Natural killer cell (primary cell): ENCODE measurements at regions not wholly inside any gene's neighbourhood (a gene's known extent, or its start where the extent isn't known, plus 50 kb on each side); places are given as distances from the start of the nearest gene placed in this dataset.

ENCODE experiments used
- ATAC-seq, 3 donors: fragments of 150-1000 bp in 2 of 3; fragments of 200-7000 bp in 1 of 3; cut with Tn5 transposase; 1 replicate in 1 of 3; 2 replicates in 2 of 3; pipeline ENCODE4 v1.10.0; 2021; ENCODE audit warnings: mild to moderate bottlenecking in 2 of 3, moderate library complexity in 2 of 3
- DNase-seq, 2 donors: peaks; one replicate each; pipeline versions ENCODE4 v3.0.0 to v3.0.0-alpha.2; 2013 to 2021; ENCODE audit warnings: mixed read lengths in 1 of 2
- H3K27ac ChIP-seq: one replicate; pipeline ENCODE4 v1.5.1; 2013; ENCODE audit warnings: mild to moderate bottlenecking, low read length
- H3K27me3 ChIP-seq: one replicate; pipeline ENCODE4 v1.6.1; 2013; ENCODE audit warnings: low read length; ENCODE audit not compliant: control insufficient read depth, insufficient read depth
- H3K36me3 ChIP-seq: one replicate; pipeline ENCODE4 v1.6.1; 2013; ENCODE audit warnings: low read length; ENCODE audit not compliant: control insufficient read depth, insufficient read depth
- H3K4me1 ChIP-seq: one replicate; pipeline ENCODE4 v1.6.1; 2013; ENCODE audit warnings: low read length; ENCODE audit not compliant: control insufficient read depth, insufficient read depth
- H3K4me3 ChIP-seq: one replicate; pipeline ENCODE4 v1.5.1; 2013; ENCODE audit warnings: low read length
- H3K9me3 ChIP-seq: one replicate; pipeline ENCODE4 v1.6.1; 2013; ENCODE audit warnings: low read length; ENCODE audit not compliant: control insufficient read depth, insufficient read depth
- H3K27ac Mint-ChIP-seq, 2 donors: one replicate each; pipeline ENCODE4 v1.8.0; 2022; ENCODE audit warnings: mild to moderate bottlenecking in 2 of 2, mixed read lengths in 2 of 2, moderate library complexity in 1 of 2
- H3K27me3 Mint-ChIP-seq, 2 donors: one replicate each; pipeline ENCODE4 v1.8.0; 2022; ENCODE audit warnings: low read depth in 2 of 2, mixed read lengths in 2 of 2
- H3K36me3 Mint-ChIP-seq: one replicate; pipeline ENCODE4 v1.8.0; 2022; ENCODE audit warnings: mixed read lengths
- H3K4me1 Mint-ChIP-seq, 2 donors: one replicate each; pipeline ENCODE4 v1.8.0; 2022; ENCODE audit warnings: mixed read lengths in 2 of 2
- H3K4me3 Mint-ChIP-seq: one replicate; pipeline ENCODE4 v1.8.0; 2022; ENCODE audit warnings: mild to moderate bottlenecking, moderate library complexity, mixed read lengths
- H3K9me3 Mint-ChIP-seq, 2 donors: one replicate each; pipeline ENCODE4 v1.8.0; 2022; ENCODE audit warnings: mixed read lengths in 2 of 2
- CTCF ChIP-seq: fragments of 200-600 bp; IDR thresholded peaks from one replicate; pipeline ENCODE4 v1.8.0; 2022; ENCODE audit warnings: antibody characterized with exemption
- WGBS: methylation state at CpG from one replicate; pipeline ENCODE4 v1.1.7; 2013; ENCODE audit warnings: missing lambda C conversion rate; ENCODE audit not compliant: insufficient coverage; 5-methylcytosine and 5-hydroxymethylcytosine counted together
- intact Hi-C: fragments of 100-400 bp; cut with micrococcal nuclease; formaldehyde crosslinking; loops from one replicate; pipeline ENCODE4 v1.14.2; 2022

GRCh38 chr7:32239764-32240163 lies 169.6 kb upstream of the PDE1C start:
- Histone ChIP-seq H3K9me3 (no peaks in the 10 kb centered on the region), H3K4me3 (no peak overlapping the region), H3K27me3 (no peaks in the 10 kb centered on the region), H3K27ac (no peak overlapping the region), H3K36me3 (no peaks in the 10 kb centered on the region), H3K4me1 (no peaks in the 10 kb centered on the region)
- ATAC-seq (no peak), DNase-seq (no peak)
- Mint-ChIP-seq H3K27ac (no peak overlapping the region), H3K9me3 (peaks cover 4 to 5% of the 10 kb centered on the region in 2 donors), H3K4me3 (no peak overlapping the region), H3K36me3 (no peaks in the 10 kb centered on the region), H3K4me1 (no peaks in the 10 kb centered on the region), H3K27me3 (peaks cover 0 to 2% of the 10 kb centered on the region in 2 donors)
- intact Hi-C loops = no loop called here
- 100% methylated on average over 1 of the region's 1 CpG for WGBS
- no peak for TF ChIP-seq CTCF

GRCh38 chr7:32228601-32229000 lies 158.4 kb upstream of the PDE1C start:
- intact Hi-C loops = no loop called here
- ATAC-seq = no peak
- H3K27me3 Mint-ChIP-seq = no peaks in the 10 kb centered on the region
- peaks cover 0 to 2% of the 10 kb centered on the region in 2 donors for H3K9me3 Mint-ChIP-seq
- 92% methylated on average over 2 of the region's 2 CpGs for WGBS
- no peaks in the 10 kb centered on the region for H3K36me3 Mint-ChIP-seq
- no peak overlapping the region for H3K4me3 Mint-ChIP-seq
- H3K4me1 Mint-ChIP-seq = no peaks in the 10 kb centered on the region
- H3K27ac Mint-ChIP-seq = no peak overlapping the region
- H3K9me3 ChIP-seq = no peaks in the 10 kb centered on the region
- no peaks in the 10 kb centered on the region for H3K27me3 ChIP-seq
- no peak for TF ChIP-seq CTCF
- H3K36me3 ChIP-seq = no peaks in the 10 kb centered on the region
- no peak overlapping the region for H3K27ac ChIP-seq
- H3K4me1 ChIP-seq = no peaks in the 10 kb centered on the region
- no peak for DNase-seq
- H3K4me3 ChIP-seq = no peak overlapping the region

GRCh38 chr7:32227746-32228145 lies 157.5 kb upstream of the PDE1C start:
- DNase-seq (no peak), ATAC-seq (no peak)
- no peaks in the 10 kb centered on the region for H3K36me3 ChIP-seq
- no peak overlapping the region for H3K27ac ChIP-seq
- no peaks in the 10 kb centered on the region for H3K9me3 ChIP-seq
- intact Hi-C loops = no loop called here
- no peak for TF ChIP-seq CTCF
- H3K4me3 ChIP-seq = no peak overlapping the region
- no peaks in the 10 kb centered on the region for H3K36me3 Mint-ChIP-seq
- H3K4me1 Mint-ChIP-seq = no peaks in the 10 kb centered on the region
- no peaks in the 10 kb centered on the region for H3K27me3 ChIP-seq
- H3K9me3 Mint-ChIP-seq = no peaks in the 10 kb centered on the region
- no peak overlapping the region for H3K4me3 Mint-ChIP-seq
- 85% methylated on average over 1 of the region's 1 CpG for WGBS
- H3K27me3 Mint-ChIP-seq = no peaks in the 10 kb centered on the region
- no peaks in the 10 kb centered on the region for H3K4me1 ChIP-seq
- no peak overlapping the region for H3K27ac Mint-ChIP-seq

GRCh38 chr7:32224276-32224675 lies 154.1 kb upstream of the PDE1C start:
- no peaks in the 10 kb centered on the region for H3K9me3 Mint-ChIP-seq
- Histone ChIP-seq H3K9me3 (no peaks in the 10 kb centered on the region), H3K4me1 (no peaks in the 10 kb centered on the region), H3K27me3 (no peaks in the 10 kb centered on the region), H3K27ac (no peak overlapping the region), H3K4me3 (no peak overlapping the region), H3K36me3 (no peaks in the 10 kb centered on the region)
- TF ChIP-seq CTCF = no peak
- DNase-seq (no peak), ATAC-seq (no peak)
- H3K27ac Mint-ChIP-seq = no peak overlapping the region
- no peaks in the 10 kb centered on the region for H3K36me3 Mint-ChIP-seq
- 90% methylated on average over 5 of the region's 5 CpGs for WGBS
- no peak overlapping the region for H3K4me3 Mint-ChIP-seq
- H3K27me3 Mint-ChIP-seq = no peaks in the 10 kb centered on the region
- intact Hi-C loops = no loop called here
- no peaks in the 10 kb centered on the region for H3K4me1 Mint-ChIP-seq
